SH-SY5Y (cell line): ENCODE measurements at regions not wholly inside any gene's neighbourhood (a gene's known extent, or its start where the extent isn't known, plus 50 kb on each side); places are given as distances from the start of the nearest gene placed in this dataset.

Source experiments
- GATA2 ChIP-seq: IDR thresholded peaks from 2 replicates; pipeline ENCODE4 v1.6.1; 2011; ENCODE audit warnings: mild to moderate bottlenecking, low read depth, low read length
- GATA3 ChIP-seq: IDR thresholded peaks from 2 replicates; pipeline ENCODE4 v1.6.1; 2011; ENCODE audit warnings: low read depth, mild to moderate bottlenecking, low read length, moderate library complexity

GRCh38 chr11:70682056-70682455, 283.7 kb downstream of the CTTN start:
- TF ChIP-seq GATA2 (no peak), GATA3 (no peak)
